ENCODE measurements at regions not wholly inside any gene's neighbourhood (a gene's known extent, or its start where the extent isn't known, plus 50 kb on each side); places are given as distances from the start of the nearest gene placed in this dataset.

GRCh38 chr5:153005711-153006110 is 484.8 kb upstream of the GRIA1 start:
- no peak for TF ChIP-seq EP300 (IDR thresholded peaks at IDR 0.05)
- TF ChIP-seq POLR2AphosphoS5 (IDR thresholded peaks at IDR 0.05): no peak
- no peak for TF ChIP-seq CTCF (IDR thresholded peaks at IDR 0.05)
